Dendritic cell treated with granulocyte-macrophage colony-stimulating factor and Interleukin-4, amounts not matched to agents 40 ng/mL and 50 ng/mL, for 4 days (primary cell): ENCODE measurements at regions not wholly inside any gene's neighbourhood (a gene's known extent, or its start where the extent isn't known, plus 50 kb on each side); places are given as distances from the start of the nearest gene placed in this dataset.

Source experiments
- H3K27ac Mint-ChIP-seq: one replicate; pipeline ENCODE4 v1.8.0; 2022; ENCODE audit warnings: mild to moderate bottlenecking, mixed read lengths
- H3K27me3 Mint-ChIP-seq: one replicate; pipeline ENCODE4 v1.8.0; 2022; ENCODE audit warnings: mild to moderate bottlenecking, mixed read lengths
- H3K36me3 Mint-ChIP-seq: one replicate; pipeline ENCODE4 v1.8.0; 2022; ENCODE audit warnings: low read depth, mixed read lengths
- H3K4me1 Mint-ChIP-seq: one replicate; pipeline ENCODE4 v1.8.0; 2022; ENCODE audit warnings: low read depth, mixed read lengths
- H3K4me3 Mint-ChIP-seq: one replicate; pipeline ENCODE4 v1.8.0; 2022; ENCODE audit warnings: mild to moderate bottlenecking, moderate library complexity, mixed read lengths
- H3K9me3 Mint-ChIP-seq: one replicate; pipeline ENCODE4 v1.8.0; 2022; ENCODE audit warnings: mixed read lengths
- intact Hi-C: fragments of 100-400 bp; cut with micrococcal nuclease; formaldehyde crosslinking; loops from one replicate; pipeline ENCODE4 v1.15.0; 2022

- H3K4me3 Mint-ChIP-seq: no peak overlapping the region
Observed at GRCh38 chr3:106371971-106372805, 503.4 kb upstream of the CBLB start.

GRCh38 chr3:106372806-106373190 is 504.0 kb upstream of the CBLB start:
- intact Hi-C loops: no loop called here
- Mint-ChIP-seq H3K27me3 (no peaks in the 10 kb centered on the region), H3K4me3 (no peak overlapping the region)

More at GRCh38 chr3:106371971-106372805, 503.4 kb upstream of the CBLB start:
- H3K27me3 Mint-ChIP-seq: no peaks in the 10 kb centered on the region
- intact Hi-C loops: no loop called here
- H3K36me3 Mint-ChIP-seq: no peaks in the 10 kb centered on the region
- no peaks in the 10 kb centered on the region for H3K4me1 Mint-ChIP-seq
- no peaks in the 10 kb centered on the region for H3K9me3 Mint-ChIP-seq
- no peak overlapping the region for H3K27ac Mint-ChIP-seq

GRCh38 chr3:106376016-106376570 is 507.3 kb upstream of the CBLB start:
- intact Hi-C loops: no loop called here
- no peaks in the 10 kb centered on the region for H3K4me1 Mint-ChIP-seq
- no peak overlapping the region for H3K4me3 Mint-ChIP-seq
- no peaks in the 10 kb centered on the region for H3K36me3 Mint-ChIP-seq
- no peaks in the 10 kb centered on the region for H3K9me3 Mint-ChIP-seq
- no peaks in the 10 kb centered on the region for H3K27me3 Mint-ChIP-seq
- no peak overlapping the region for H3K27ac Mint-ChIP-seq

More at GRCh38 chr3:106372806-106373190, 504.0 kb upstream of the CBLB start:
- H3K4me1 Mint-ChIP-seq: no peaks in the 10 kb centered on the region
- no peaks in the 10 kb centered on the region for H3K9me3 Mint-ChIP-seq
- no peak overlapping the region for H3K27ac Mint-ChIP-seq
- H3K36me3 Mint-ChIP-seq: no peaks in the 10 kb centered on the region

- Mint-ChIP-seq H3K27me3 (no peaks in the 10 kb centered on the region), H3K9me3 (no peaks in the 10 kb centered on the region), H3K27ac (no peak overlapping the region), H3K4me3 (no peak overlapping the region), H3K4me1 (no peaks in the 10 kb centered on the region), H3K36me3 (no peaks in the 10 kb centered on the region)
- intact Hi-C loops: no loop called here
Observed at GRCh38 chr3:106379251-106379750, 510.5 kb upstream of the CBLB start.

GRCh38 chr3:106380232-106380631 is 511.4 kb upstream of the CBLB start:
- H3K36me3 Mint-ChIP-seq: no peaks in the 10 kb centered on the region
- intact Hi-C loops: no loop called here
- no peak overlapping the region for H3K4me3 Mint-ChIP-seq
- H3K4me1 Mint-ChIP-seq: no peaks in the 10 kb centered on the region
- no peaks in the 10 kb centered on the region for H3K27me3 Mint-ChIP-seq
- no peaks in the 10 kb centered on the region for H3K9me3 Mint-ChIP-seq
- H3K27ac Mint-ChIP-seq: no peak overlapping the region

DNA sequence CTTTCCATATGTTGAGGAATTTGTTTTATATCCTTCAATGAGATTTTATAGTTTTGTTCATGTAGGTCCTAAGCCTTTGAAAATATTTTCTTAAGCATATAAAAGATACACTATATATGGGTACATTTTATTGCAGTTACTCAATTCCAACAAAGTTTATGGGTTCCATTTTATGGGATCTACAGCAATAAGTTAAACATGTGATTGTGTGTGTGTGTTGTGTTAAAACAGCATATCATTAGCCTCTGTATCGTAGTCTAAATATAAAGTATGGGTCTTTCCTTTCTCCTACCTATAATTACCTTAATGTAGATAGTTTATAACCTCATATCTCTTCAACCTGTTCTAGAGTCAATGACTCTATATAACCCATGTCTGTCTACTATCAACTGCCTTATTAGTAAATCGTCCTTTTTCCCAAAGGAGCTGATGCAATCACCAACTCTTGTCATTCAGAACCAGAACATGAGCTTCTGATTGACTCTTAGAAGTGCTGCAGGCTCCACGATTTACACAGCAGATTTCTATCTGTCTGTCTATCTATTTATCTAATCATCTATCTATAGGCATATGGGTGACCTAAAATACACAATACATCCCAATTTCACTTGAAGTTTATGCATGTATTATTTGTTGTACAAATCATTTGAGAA is 512.6 kb upstream of the CBLB start:
- no peaks in the 10 kb centered on the region for H3K27me3 Mint-ChIP-seq
- no peak overlapping the region for H3K4me3 Mint-ChIP-seq
- H3K27ac Mint-ChIP-seq: no peak overlapping the region
- H3K4me1 Mint-ChIP-seq: peaks cover 10% of the 10 kb centered on the region
- peaks cover 10% of the 10 kb centered on the region for H3K9me3 Mint-ChIP-seq
- no peaks in the 10 kb centered on the region for H3K36me3 Mint-ChIP-seq
- intact Hi-C loops: no loop called here

- H3K36me3 Mint-ChIP-seq: no peaks in the 10 kb centered on the region
Observed at GRCh38 chr3:106381939-106382335, 513.1 kb upstream of the CBLB start.

GRCh38 chr3:106386050-106386449 is 517.2 kb upstream of the CBLB start:
- intact Hi-C loops: no loop called here

More at GRCh38 chr3:106381939-106382335, 513.1 kb upstream of the CBLB start:
- Mint-ChIP-seq H3K27me3 (no peaks in the 10 kb centered on the region), H3K9me3 (peaks cover 11% of the 10 kb centered on the region), H3K4me1 (peaks cover 10% of the 10 kb centered on the region), H3K27ac (no peak overlapping the region), H3K4me3 (no peak overlapping the region)
- intact Hi-C loops: no loop called here

DNA sequence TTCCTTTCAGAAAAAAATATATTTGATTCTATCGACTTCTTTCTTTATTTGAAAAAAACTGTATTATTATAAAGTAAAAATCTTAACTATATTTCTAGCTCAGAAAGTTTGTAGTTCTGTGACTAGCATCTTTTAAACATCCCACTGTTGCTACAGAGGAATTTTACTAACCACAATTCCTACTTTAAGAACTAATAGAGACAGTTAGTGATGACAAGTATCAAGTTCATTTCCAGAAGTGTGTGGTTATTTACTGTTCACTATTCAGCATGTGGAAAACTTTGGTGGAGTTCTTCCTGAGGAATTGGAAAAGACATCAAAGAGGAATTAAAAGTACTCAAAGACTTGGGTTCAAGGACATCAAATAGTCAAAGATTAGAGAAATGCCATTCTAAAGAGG is 524.1 kb upstream of the CBLB start:
- Mint-ChIP-seq H3K9me3 (no peaks in the 10 kb centered on the region), H3K4me1 (no peaks in the 10 kb centered on the region), H3K4me3 (no peak overlapping the region), H3K27ac (no peak overlapping the region), H3K27me3 (no peaks in the 10 kb centered on the region), H3K36me3 (no peaks in the 10 kb centered on the region)
- intact Hi-C loops: no loop called here

More at GRCh38 chr3:106386050-106386449, 517.2 kb upstream of the CBLB start:
- peaks cover 11% of the 10 kb centered on the region for H3K9me3 Mint-ChIP-seq
- H3K36me3 Mint-ChIP-seq: no peaks in the 10 kb centered on the region
- no peak overlapping the region for H3K4me3 Mint-ChIP-seq
- peaks cover 10% of the 10 kb centered on the region for H3K4me1 Mint-ChIP-seq
- H3K27me3 Mint-ChIP-seq: no peaks in the 10 kb centered on the region
- no peak overlapping the region for H3K27ac Mint-ChIP-seq

DNA sequence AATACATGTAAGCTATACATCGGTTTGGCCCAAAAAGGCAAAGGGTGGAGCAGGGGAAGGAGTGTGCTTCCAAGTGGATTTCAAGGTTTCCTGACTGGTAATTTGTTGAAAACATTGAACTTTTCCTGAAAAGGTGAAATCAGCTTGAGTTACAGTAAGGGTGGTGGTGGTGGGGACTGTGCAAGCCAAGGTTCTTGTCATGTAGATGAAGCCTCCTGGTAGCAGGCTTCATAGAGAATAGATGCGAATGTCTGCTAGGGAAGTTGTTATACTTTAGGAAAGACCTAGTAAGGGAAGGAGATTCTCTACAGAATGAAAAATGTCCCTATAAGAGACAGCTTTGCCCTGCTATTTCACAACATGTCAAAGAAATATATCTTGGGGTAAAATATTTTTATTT is 528.2 kb upstream of the CBLB start:
- Mint-ChIP-seq H3K4me3 (no peak overlapping the region), H3K27ac (no peak overlapping the region), H3K4me1 (no peaks in the 10 kb centered on the region), H3K27me3 (no peaks in the 10 kb centered on the region), H3K9me3 (no peaks in the 10 kb centered on the region), H3K36me3 (no peaks in the 10 kb centered on the region)
- intact Hi-C loops: no loop called here

DNA sequence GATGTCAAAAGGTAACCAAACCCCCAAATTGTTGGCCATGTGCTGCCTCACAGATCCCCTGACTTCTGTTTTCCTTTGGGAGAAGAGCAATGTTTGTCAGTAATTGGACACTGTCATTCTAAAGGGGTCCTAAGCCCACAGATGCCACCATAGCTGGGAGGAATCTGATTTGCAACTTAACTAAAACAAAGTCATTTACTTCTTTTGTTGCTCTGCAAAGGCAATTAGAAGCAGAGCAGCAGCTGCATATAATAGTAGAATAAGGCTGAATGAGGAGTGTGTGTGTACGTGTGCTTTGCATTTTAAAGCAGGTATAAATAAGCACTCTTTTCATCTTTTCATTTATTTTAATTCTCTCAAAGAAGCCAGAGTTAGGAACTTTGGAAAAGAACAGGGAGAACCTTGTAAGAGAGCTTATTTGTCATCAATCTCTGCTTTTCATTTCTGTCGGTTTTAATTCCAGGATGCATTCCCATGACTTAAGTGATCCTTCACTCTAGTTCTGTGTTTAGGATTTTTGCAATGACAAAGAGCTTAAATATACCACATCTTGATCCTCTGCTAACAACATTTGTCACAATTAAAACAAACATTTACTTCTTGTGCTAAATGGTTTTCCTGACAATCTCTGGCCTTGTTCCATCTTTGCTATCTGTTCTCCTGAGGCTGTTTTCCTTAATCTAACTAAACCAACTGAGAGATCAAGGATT is 530.2 kb upstream of the CBLB start:
- no peak overlapping the region for H3K27ac Mint-ChIP-seq
- intact Hi-C loops: no loop called here
- no peaks in the 10 kb centered on the region for H3K4me1 Mint-ChIP-seq
- no peaks in the 10 kb centered on the region for H3K9me3 Mint-ChIP-seq
- no peaks in the 10 kb centered on the region for H3K27me3 Mint-ChIP-seq
- no peaks in the 10 kb centered on the region for H3K36me3 Mint-ChIP-seq
- no peak overlapping the region for H3K4me3 Mint-ChIP-seq

DNA sequence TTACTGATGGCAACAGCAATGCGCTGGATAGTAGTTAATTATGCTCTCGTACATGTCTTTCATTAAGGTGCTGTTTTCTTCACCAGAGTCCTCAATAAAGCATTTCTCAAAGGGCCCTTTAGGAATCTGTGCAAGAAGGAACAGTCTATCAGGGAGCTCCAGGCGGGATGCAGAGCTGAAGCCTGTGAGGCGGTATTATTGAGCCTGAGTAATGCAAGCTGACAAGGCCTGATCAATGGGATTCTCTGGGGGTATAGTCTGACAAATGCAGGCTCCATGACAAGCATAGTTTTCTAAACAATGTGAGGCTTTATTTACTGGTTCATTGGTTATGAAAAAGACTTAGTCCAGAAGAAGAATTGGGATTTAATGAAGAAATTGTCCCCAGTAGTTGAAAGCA is 530.9 kb upstream of the CBLB start:
- Mint-ChIP-seq H3K9me3 (no peaks in the 10 kb centered on the region), H3K36me3 (no peaks in the 10 kb centered on the region), H3K4me3 (no peak overlapping the region), H3K4me1 (no peaks in the 10 kb centered on the region), H3K27me3 (no peaks in the 10 kb centered on the region), H3K27ac (no peak overlapping the region)
- intact Hi-C loops: no loop called here

DNA sequence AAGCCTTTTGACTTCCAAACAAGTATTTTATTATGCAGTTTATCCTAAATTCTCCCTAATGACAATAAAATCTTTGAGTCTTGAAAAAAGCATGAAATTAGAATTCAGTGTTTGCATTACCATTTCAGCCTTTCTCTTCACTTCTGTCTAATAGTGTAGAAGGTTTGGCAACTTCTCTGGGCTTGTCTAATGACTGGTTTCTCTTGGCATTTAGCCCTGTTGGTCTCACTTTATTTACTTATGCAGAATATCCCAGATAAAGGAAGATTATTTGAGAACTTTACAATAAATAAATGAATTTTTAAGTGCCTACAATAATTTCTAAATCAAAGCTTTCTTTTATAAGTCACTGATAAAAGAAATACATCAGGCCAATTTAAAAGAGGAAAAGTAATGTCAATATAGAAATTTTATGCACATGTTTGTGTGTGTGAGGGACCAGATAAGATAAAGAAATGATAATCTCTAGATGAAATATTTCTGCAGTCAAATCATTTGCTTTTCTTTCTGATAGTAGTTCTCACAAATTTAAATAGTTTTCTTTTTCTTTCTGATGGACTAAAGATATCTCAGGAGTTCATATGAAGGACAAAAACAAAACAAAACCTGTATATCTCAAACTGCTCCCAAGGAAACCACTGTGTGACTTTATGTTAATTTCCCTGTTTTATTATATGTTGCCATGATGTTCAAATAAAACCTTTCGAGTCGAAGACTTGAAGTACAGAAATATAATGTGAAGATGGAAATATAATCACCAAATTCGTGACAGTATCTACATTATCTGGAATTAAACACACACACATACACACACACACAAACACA is 533.1 kb upstream of the CBLB start:
- no peak overlapping the region for H3K27ac Mint-ChIP-seq
- H3K4me3 Mint-ChIP-seq: no peak overlapping the region
- no peaks in the 10 kb centered on the region for H3K36me3 Mint-ChIP-seq
- no peaks in the 10 kb centered on the region for H3K27me3 Mint-ChIP-seq
- intact Hi-C loops: no loop called here
- no peaks in the 10 kb centered on the region for H3K9me3 Mint-ChIP-seq
- no peaks in the 10 kb centered on the region for H3K4me1 Mint-ChIP-seq
